Stomach (tissue), 8 donors: ENCODE measurements at regions not wholly inside any gene's neighbourhood (a gene's known extent, or its start where the extent isn't known, plus 50 kb on each side); places are given as distances from the start of the nearest gene placed in this dataset.

ENCODE experiments used
- DNase-seq, 2 donors: peaks; one replicate each; pipeline versions ENCODE4 v3.0.0 to v3.0.0-alpha.2; 2013 to 2019
- H3K27ac ChIP-seq, 5 donors: fragments of 200-600 bp in 4 of 5; sonication (generic) in 4 of 5; one replicate each; pipeline ENCODE4 v1.5.1; 2013 to 2019; ENCODE audit warnings: mild to moderate bottlenecking in 1 of 5, moderate library complexity in 1 of 5
- H3K27me3 ChIP-seq, 3 donors: fragments of 200-600 bp; sonication (generic); one replicate each; pipeline ENCODE4 v1.5.1; 2017 to 2019; ENCODE audit warnings: mixed run types in 1 of 3
- H3K36me3 ChIP-seq, 4 donors: fragments of 200-600 bp; sonication (generic); 1 replicate in 3 of 4; 2 replicates in 1 of 4; pipeline ENCODE4 v1.5.1; 2016 to 2019
- H3K4me1 ChIP-seq, 4 donors: fragments of 200-600 bp; sonication (generic); one replicate each; pipeline ENCODE4 v1.5.1; 2016 to 2019
- H3K4me3 ChIP-seq, 4 donors: fragments of 200-600 bp; sonication (generic) in 3 of 4; one replicate each; pipeline ENCODE4 v1.5.1; 2016 to 2019; ENCODE audit warnings: mild to moderate bottlenecking in 1 of 4
- H3K9me3 ChIP-seq, 4 donors: fragments of 200-600 bp; sonication (generic); one replicate each; pipeline ENCODE4 v1.5.1; 2016 to 2019
- EP300 ChIP-seq: sonication (generic); formaldehyde crosslinking; IDR thresholded peaks from one replicate; pipeline ENCODE4 v1.6.1; 2017; ENCODE audit warnings: antibody characterized with exemption
- POLR2A ChIP-seq, 4 donors: fragments of 450-650 bp; IDR thresholded peaks; one replicate each; pipeline ENCODE4 v1.6.1; 2016; ENCODE audit warnings: antibody characterized with exemption in 4 of 4, control low read depth in 2 of 4, mild to moderate bottlenecking in 1 of 4, moderate library complexity in 1 of 4
- POLR2AphosphoS5 ChIP-seq, 3 donors: sonication (generic); formaldehyde crosslinking; IDR thresholded peaks; one replicate each; pipeline ENCODE4 v1.6.1; 2016; ENCODE audit warnings: antibody characterized with exemption in 3 of 3
- WGBS, 5 donors: extraction: QIAGEN DNeasy Blood & Tissue Kit in 3 of 5; methylation state at CpG; one replicate each; pipeline versions ENCODE4 v1.1.5 to v1.1.7; 2013 to 2018; 5-methylcytosine and 5-hydroxymethylcytosine counted together
- intact Hi-C: fragments of 100-400 bp; cut with DNase I; formaldehyde crosslinking; loops from one replicate; pipeline ENCODE4 v1.15.1; 2023; ENCODE audit warnings: low total_unique reads
- TF ChIP-seq, protein P1 (sequence below), 7 experiments: fragments of 450-650 bp in 4 of 7; fragments of 200-600 bp in 3 of 7; sonication (generic) in 3 of 7; IDR thresholded peaks; one replicate each; pipeline ENCODE4 v1.5.1; 2016 to 2019; ENCODE audit warnings: antibody characterized with exemption in 7 of 7, control low read depth in 2 of 7, mild to moderate bottlenecking in 1 of 7
- donor health status: healthy with polysubstance abuse.
- donor health status: Bipolar disorder and iron deficiency.
- donor health status: healthy.

DNA sequence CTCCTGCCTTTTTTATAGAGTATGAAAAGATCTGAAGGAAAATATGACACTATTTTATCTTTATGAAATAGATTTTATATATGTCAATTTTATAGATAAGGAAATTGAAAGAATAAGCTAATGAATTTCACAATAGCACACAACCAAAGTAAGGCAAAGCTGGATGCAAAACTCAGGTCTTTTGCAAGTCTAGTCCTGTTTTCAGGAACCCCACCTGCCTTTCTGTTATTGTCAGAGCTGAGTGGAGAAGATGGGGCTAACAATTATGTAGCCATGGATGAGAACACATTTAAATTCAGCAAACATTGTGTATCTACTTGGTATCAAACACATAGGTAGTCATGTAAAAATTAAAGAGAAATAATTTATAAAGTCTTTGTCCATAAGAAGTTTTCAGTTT, 161.5 kb upstream of the ZEB2 start:
- Histone ChIP-seq H3K9me3 (no peaks in the 10 kb centered on the region), H3K27me3 (no peaks in the 10 kb centered on the region), H3K36me3 (no peaks in the 10 kb centered on the region), H3K4me3 (no peak overlapping the region), H3K4me1 (no peaks in the 10 kb centered on the region), H3K27ac (no peak overlapping the region)
- intact Hi-C loops, result no loop called here
- DNase-seq, result no peak
- TF ChIP-seq POLR2A (IDR thresholded peaks at IDR 0.05), result no peak
- TF ChIP-seq POLR2AphosphoS5 (IDR thresholded peaks at IDR 0.05), result no peak
- TF ChIP-seq EP300, result no peak
- TF ChIP-seq, protein P1, sequence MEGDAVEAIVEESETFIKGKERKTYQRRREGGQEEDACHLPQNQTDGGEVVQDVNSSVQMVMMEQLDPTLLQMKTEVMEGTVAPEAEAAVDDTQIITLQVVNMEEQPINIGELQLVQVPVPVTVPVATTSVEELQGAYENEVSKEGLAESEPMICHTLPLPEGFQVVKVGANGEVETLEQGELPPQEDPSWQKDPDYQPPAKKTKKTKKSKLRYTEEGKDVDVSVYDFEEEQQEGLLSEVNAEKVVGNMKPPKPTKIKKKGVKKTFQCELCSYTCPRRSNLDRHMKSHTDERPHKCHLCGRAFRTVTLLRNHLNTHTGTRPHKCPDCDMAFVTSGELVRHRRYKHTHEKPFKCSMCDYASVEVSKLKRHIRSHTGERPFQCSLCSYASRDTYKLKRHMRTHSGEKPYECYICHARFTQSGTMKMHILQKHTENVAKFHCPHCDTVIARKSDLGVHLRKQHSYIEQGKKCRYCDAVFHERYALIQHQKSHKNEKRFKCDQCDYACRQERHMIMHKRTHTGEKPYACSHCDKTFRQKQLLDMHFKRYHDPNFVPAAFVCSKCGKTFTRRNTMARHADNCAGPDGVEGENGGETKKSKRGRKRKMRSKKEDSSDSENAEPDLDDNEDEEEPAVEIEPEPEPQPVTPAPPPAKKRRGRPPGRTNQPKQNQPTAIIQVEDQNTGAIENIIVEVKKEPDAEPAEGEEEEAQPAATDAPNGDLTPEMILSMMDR (IDR thresholded peaks at IDR 0.05), result no peak

DNA sequence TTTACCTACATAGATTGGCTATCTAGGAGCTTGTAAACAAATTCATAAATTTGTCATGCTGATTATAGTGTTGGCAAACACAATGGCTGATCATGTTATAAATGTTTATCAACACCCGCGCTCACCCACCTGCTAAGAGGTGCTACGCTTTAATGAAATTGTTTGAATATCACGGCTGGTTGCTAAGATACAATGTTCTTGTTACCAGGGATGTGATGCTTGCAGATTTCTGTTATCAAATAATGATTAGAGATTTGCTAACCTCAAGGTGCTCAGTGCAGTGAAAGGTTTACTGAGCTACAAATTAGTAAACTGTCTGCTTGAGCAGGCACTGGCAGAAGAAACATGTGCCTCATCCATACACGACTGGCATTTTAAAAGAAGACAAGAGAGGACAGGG, 160.0 kb upstream of the ZEB2 start:
- H3K9me3 ChIP-seq, result no peaks in the 10 kb centered on the region
- H3K4me1 ChIP-seq, result no peaks in the 10 kb centered on the region
- TF ChIP-seq EP300 (no peak), POLR2A (IDR thresholded peaks at IDR 0.05) (no peak), POLR2AphosphoS5 (IDR thresholded peaks at IDR 0.05) (no peak)
- TF ChIP-seq, protein P1 (IDR thresholded peaks at IDR 0.05), result no peak
- WGBS, 5 donors, result 28 to 59% (median 37%) methylated on average over 5 of the region's 5 CpGs
- no peaks in the 10 kb centered on the region for H3K27me3 ChIP-seq
- no peak overlapping the region for H3K4me3 ChIP-seq
- peak in 1 of 2 donors; percentile 45 for DNase-seq
- intact Hi-C loops, result no loop called here
- no peak overlapping the region for H3K27ac ChIP-seq
- no peaks in the 10 kb centered on the region for H3K36me3 ChIP-seq

DNA sequence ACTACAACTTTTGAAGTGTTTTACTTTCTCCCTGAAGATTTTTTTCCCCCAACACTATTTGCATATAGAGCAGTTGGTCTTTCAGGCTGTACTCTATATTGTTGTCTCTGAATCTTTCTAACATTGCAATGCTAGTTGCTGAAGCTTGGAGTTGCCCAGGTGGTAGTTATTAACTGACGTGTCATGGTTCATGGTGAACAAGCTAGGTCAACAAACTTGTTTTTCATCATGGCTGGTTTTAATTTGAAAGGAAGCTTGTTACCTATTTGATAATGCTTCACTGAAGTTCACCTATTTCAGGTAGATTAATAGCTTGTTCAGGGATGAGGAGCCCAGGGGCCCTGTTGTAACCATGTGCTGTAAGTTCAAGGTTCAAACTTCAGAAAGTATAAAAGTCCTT, 158.8 kb upstream of the ZEB2 start:
- no peak overlapping the region for H3K4me3 ChIP-seq
- DNase-seq, result no peak
- no peak for TF ChIP-seq POLR2AphosphoS5 (IDR thresholded peaks at IDR 0.05)
- TF ChIP-seq POLR2A (IDR thresholded peaks at IDR 0.05), result no peak
- TF ChIP-seq, protein P1 (IDR thresholded peaks at IDR 0.05), result no peak
- no peak for TF ChIP-seq EP300
- 76 to 96% (median 83%) methylated on average over 1 of the region's 1 CpG for WGBS, 5 donors
- H3K36me3 ChIP-seq, result no peaks in the 10 kb centered on the region
- no peaks in the 10 kb centered on the region for H3K27me3 ChIP-seq
- no peaks in the 10 kb centered on the region for H3K9me3 ChIP-seq
- H3K27ac ChIP-seq, result no peak overlapping the region
- intact Hi-C loops, result no loop called here
- H3K4me1 ChIP-seq, result no peaks in the 10 kb centered on the region

DNA sequence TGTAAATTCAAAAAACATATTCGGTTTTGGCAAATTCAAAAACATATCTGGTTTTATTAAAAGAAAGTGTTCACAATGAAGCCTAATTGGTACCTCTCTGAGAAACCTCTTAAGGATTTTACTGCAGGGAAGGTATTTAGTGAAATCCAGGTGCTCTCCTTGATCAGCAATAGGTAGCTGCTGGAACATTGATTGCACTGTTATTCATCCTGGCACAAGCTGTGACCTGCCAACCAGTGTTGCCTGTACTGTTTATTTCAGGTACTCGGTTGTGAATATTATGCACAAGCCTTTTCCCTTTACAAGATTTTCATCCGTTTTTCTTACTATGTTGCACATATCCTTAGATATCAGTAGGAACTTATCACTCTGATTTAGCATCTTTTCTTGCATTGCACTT, 155.8 kb upstream of the ZEB2 start:
- 77 to 86% (median 83%) methylated on average over 3 of the region's 3 CpGs for WGBS, 5 donors

More for the DNA sequence above, 155.8 kb upstream of the ZEB2 start:
- TF ChIP-seq POLR2AphosphoS5 (IDR thresholded peaks at IDR 0.05) (no peak), EP300 (no peak)
- TF ChIP-seq, protein P1 (IDR thresholded peaks at IDR 0.05), result no peak
- Histone ChIP-seq H3K4me1 (no peaks in the 10 kb centered on the region), H3K27ac (no peak overlapping the region), H3K27me3 (no peaks in the 10 kb centered on the region), H3K9me3 (no peaks in the 10 kb centered on the region), H3K36me3 (no peaks in the 10 kb centered on the region), H3K4me3 (no peak overlapping the region)
- DNase-seq, result no peak
- intact Hi-C loops, result no loop called here
